ENCODE measurements at regions not wholly inside any gene's neighbourhood (a gene's known extent, or its start where the extent isn't known, plus 50 kb on each side); places are given as distances from the start of the nearest gene placed in this dataset.

- TF ChIP-seq CTCF (IDR thresholded peaks at IDR 0.05; ENCODE audit: low read depth, low read length, poor library complexity, severe bottlenecking) (no peak), EZH2phosphoT487 (IDR thresholded peaks at IDR 0.05; ENCODE audit: borderline replicate concordance, low read length) (no peak)
Observed at GRCh38 chr16:80417706-80418271, 123.0 kb upstream of the DYNLRB2 start.

Measured in DOHH2 (cell line).